H9 (cell line): ENCODE measurements at regions not wholly inside any gene's neighbourhood (a gene's known extent, or its start where the extent isn't known, plus 50 kb on each side); places are given as distances from the start of the nearest gene placed in this dataset.

Experiments used
- DNase-seq: peaks from one replicate; pipeline ENCODE4 v3.0.0-alpha.2; 2017
- H2AFZ ChIP-seq: one replicate; pipeline ENCODE4 v1.6.1; 2013; ENCODE audit warnings: mild to moderate bottlenecking, low read length, control low read depth, moderate library complexity
- H2AK5ac ChIP-seq: 2 replicates; pipeline ENCODE4 v1.6.1; 2013; ENCODE audit warnings: low read length, control low read depth, mixed read lengths; ENCODE audit not compliant: insufficient read length
- H2BK120ac ChIP-seq: one replicate; pipeline ENCODE4 v1.6.1; 2013; ENCODE audit warnings: low read depth, mild to moderate bottlenecking, low read length, control low read depth, inconsistent platforms; ENCODE audit not compliant: poor library complexity, severe bottlenecking
- H2BK12ac ChIP-seq: 2 replicates; pipeline ENCODE4 v1.6.1; 2013; ENCODE audit warnings: low read length, control low read depth, mixed read lengths, low read depth; ENCODE audit not compliant: insufficient read length
- H2BK15ac ChIP-seq: 2 replicates; pipeline ENCODE4 v1.6.1; 2013; ENCODE audit warnings: low read depth, low read length, control low read depth
- H2BK20ac ChIP-seq: one replicate; pipeline ENCODE4 v1.6.1; 2013; ENCODE audit warnings: low read depth, mild to moderate bottlenecking, low read length, control low read depth, inconsistent platforms; ENCODE audit not compliant: poor library complexity, severe bottlenecking
- H2BK5ac ChIP-seq: 2 replicates; pipeline ENCODE4 v1.6.1; 2013; ENCODE audit warnings: low read length, control low read depth, mixed read lengths; ENCODE audit not compliant: insufficient read length
- H3K14ac ChIP-seq: 2 replicates; pipeline ENCODE4 v1.6.1; 2013; ENCODE audit warnings: low read length, control low read depth; ENCODE audit not compliant: insufficient read depth
- H3K18ac ChIP-seq: 2 replicates; pipeline ENCODE4 v1.6.1; 2013; ENCODE audit warnings: low read depth, mild to moderate bottlenecking, mixed read lengths, low read length, control low read depth; ENCODE audit not compliant: insufficient read length
- H3K23ac ChIP-seq: 2 replicates; pipeline ENCODE4 v1.6.1; 2013; ENCODE audit warnings: low read length, control low read depth, mixed read lengths, low read depth; ENCODE audit not compliant: insufficient read length
- H3K23me2 ChIP-seq: 2 replicates; pipeline ENCODE4 v1.6.1; 2013; ENCODE audit warnings: low read depth, mild to moderate bottlenecking, mixed read lengths, low read length, control low read depth; ENCODE audit not compliant: insufficient read length, poor library complexity, severe bottlenecking
- H3K27ac ChIP-seq: 2 replicates; pipeline ENCODE4 v1.5.1; 2013; ENCODE audit warnings: low read length, control low read depth, mixed read lengths, low read depth; ENCODE audit not compliant: insufficient read length
- H3K27me3 ChIP-seq: 2 replicates; pipeline ENCODE4 v1.6.1; 2013; ENCODE audit warnings: low read length, control low read depth, inconsistent platforms; ENCODE audit not compliant: insufficient read depth
- H3K4ac ChIP-seq: 2 replicates; pipeline ENCODE4 v1.6.1; 2013; ENCODE audit warnings: low read depth, mild to moderate bottlenecking, control low read depth, inconsistent platforms, low read length, moderate library complexity
- H3K4me1 ChIP-seq: 2 replicates; pipeline ENCODE4 v1.6.1; 2013; ENCODE audit warnings: low read length, control low read depth, inconsistent platforms; ENCODE audit not compliant: insufficient read depth
- H3K4me2 ChIP-seq: 2 replicates; pipeline ENCODE4 v1.6.1; 2013; ENCODE audit warnings: low read length, control low read depth, mixed read lengths; ENCODE audit not compliant: insufficient read length, insufficient read depth
- H3K56ac ChIP-seq: 2 replicates; pipeline ENCODE4 v1.6.1; 2013; ENCODE audit warnings: low read depth, mild to moderate bottlenecking, mixed read lengths, low read length, control low read depth; ENCODE audit not compliant: insufficient read length
- H3K79me1 ChIP-seq: 2 replicates; pipeline ENCODE4 v1.6.1; 2013; ENCODE audit warnings: low read depth, mild to moderate bottlenecking, moderate library complexity, low read length, control low read depth, inconsistent platforms; ENCODE audit not compliant: insufficient read depth, poor library complexity, severe bottlenecking
- H3K79me2 ChIP-seq: 2 replicates; pipeline ENCODE4 v1.6.1; 2013; ENCODE audit warnings: low read length, control low read depth, inconsistent platforms; ENCODE audit not compliant: insufficient read depth
- H3K9ac ChIP-seq: 2 replicates; pipeline ENCODE4 v1.6.1; 2013; ENCODE audit warnings: low read length, control low read depth, mixed read lengths; ENCODE audit not compliant: insufficient read length; ENCODE audit errors: extremely low read depth
- H3K9me3 ChIP-seq: one replicate; pipeline ENCODE4 v1.6.1; 2013; ENCODE audit warnings: low read depth, low read length, inconsistent platforms; ENCODE audit not compliant: control insufficient read depth
- H3T11ph ChIP-seq: one replicate; pipeline ENCODE4 v1.6.1; 2013; ENCODE audit warnings: mild to moderate bottlenecking, low read length, control low read depth, inconsistent platforms
- H4K20me1 ChIP-seq: one replicate; pipeline ENCODE4 v1.6.1; 2013; ENCODE audit not compliant: control insufficient read depth, insufficient read length, insufficient read depth
- H4K5ac ChIP-seq: 2 replicates; pipeline ENCODE4 v1.6.1; 2013; ENCODE audit warnings: low read depth, mild to moderate bottlenecking, mixed read lengths, low read length, control low read depth; ENCODE audit not compliant: insufficient read length
- H4K8ac ChIP-seq: replicated peaks from 2 replicates; pipeline ENCODE4 v1.6.1; 2013; ENCODE audit warnings: low read length, control low read depth, mixed read lengths, low read depth; ENCODE audit not compliant: insufficient read length
- H4K91ac ChIP-seq: 2 replicates; pipeline ENCODE4 v1.6.1; 2013; ENCODE audit warnings: low read depth, mild to moderate bottlenecking, moderate library complexity, mixed read lengths, low read length, control low read depth; ENCODE audit not compliant: insufficient read length
- H3K27ac Mint-ChIP-seq, 3 experiments: 2 replicates in 2 of 3; 3 replicates in 1 of 3; pipeline ENCODE4 v1.8.0; 2020 to 2021; ENCODE audit warnings: mixed read lengths in 3 of 3, mild to moderate bottlenecking in 1 of 3, moderate library complexity in 1 of 3
- H3K27me3 Mint-ChIP-seq: 2 replicates; pipeline ENCODE4 v1.8.0; 2021; ENCODE audit warnings: low read depth, mild to moderate bottlenecking, moderate library complexity, mixed read lengths
- H3K36me3 Mint-ChIP-seq, 3 experiments: 2 replicates in 2 of 3; 3 replicates in 1 of 3; pipeline ENCODE4 v1.8.0; 2020 to 2021; ENCODE audit warnings: low read depth in 3 of 3, mixed read lengths in 3 of 3; ENCODE audit not compliant: insufficient read depth in 1 of 3
- H3K4me1 Mint-ChIP-seq, 2 experiments: 2 replicates each; pipeline ENCODE4 v1.8.0; 2020; ENCODE audit warnings: mixed read lengths in 2 of 2
- H3K4me3 Mint-ChIP-seq, 2 experiments: 2 replicates in 1 of 2; 3 replicates in 1 of 2; pipeline ENCODE4 v1.8.0; 2020 to 2021; ENCODE audit warnings: mild to moderate bottlenecking in 2 of 2, mixed read lengths in 2 of 2, moderate library complexity in 1 of 2
- H3K9me3 Mint-ChIP-seq, 2 experiments: 2 replicates in 1 of 2; 3 replicates in 1 of 2; pipeline ENCODE4 v1.8.0; 2020; ENCODE audit warnings: mild to moderate bottlenecking in 2 of 2, mixed read lengths in 2 of 2, moderate library complexity in 1 of 2
- CTCF ChIP-seq: fragments of 200-600 bp; sonication (generic); conservative IDR thresholded peaks from 3 replicates; pipeline ENCODE4 v1.8.0; 2021; ENCODE audit warnings: antibody characterized with exemption, mild to moderate bottlenecking
- WGBS: extraction: QIAGEN DNeasy Blood & Tissue Kit; methylation state at CpG from one replicate; pipeline ENCODE4 v1.1.7; 2013; ENCODE audit warnings: missing lambda C conversion rate, low lambda C conversion rate, mixed read lengths; ENCODE audit not compliant: insufficient read length; ENCODE audit errors: extremely low coverage; 5-methylcytosine and 5-hydroxymethylcytosine counted together

- peaks cover 91 to 96% of the 10 kb centered on the region in 2 experiments for H3K9me3 Mint-ChIP-seq
- no peaks in the 10 kb centered on the region for H3K4me1 ChIP-seq
These were observed 627.0 kb downstream of the ACTR3B start for GRCh38 chr7:153386556-153386955.

More at GRCh38 chr7:153386556-153386955, 627.0 kb downstream of the ACTR3B start:
- no peak overlapping the region for H3K18ac ChIP-seq
- TF ChIP-seq CTCF: no peak
- Mint-ChIP-seq H3K4me1 (no peaks in the 10 kb centered on the region), H3K4me3 (no peak overlapping the region), H3K36me3 (peaks cover 3 to 54% (median 14%) of the 10 kb centered on the region in 3 experiments), H3K27me3 (peaks cover 1% of the 10 kb centered on the region), H3K27ac (no peak overlapping the region)
- H3K9me3 ChIP-seq: peaks cover 28% of the 10 kb centered on the region
- H3K79me2 ChIP-seq: no peaks in the 10 kb centered on the region
- DNase-seq: no peak
- H4K91ac ChIP-seq: no peak overlapping the region
- no peak overlapping the region for H2BK15ac ChIP-seq
- no CpG with 5 or more reads among the region's 10 CpGs for WGBS
- H3K4ac ChIP-seq: no peak overlapping the region
- H4K20me1 ChIP-seq: no peaks in the 10 kb centered on the region
- H3K23ac ChIP-seq: no peak overlapping the region
- H4K5ac ChIP-seq: no peak overlapping the region
- H2AK5ac ChIP-seq: no peak overlapping the region
- no peak overlapping the region for H3K4me2 ChIP-seq
- no peak overlapping the region for H3K27ac ChIP-seq
- H2BK120ac ChIP-seq: no peak overlapping the region
- no peak overlapping the region for H2BK12ac ChIP-seq
- H3K9ac ChIP-seq: no peak overlapping the region
- no peak overlapping the region for H2AFZ ChIP-seq
- no peaks in the 10 kb centered on the region for H3K23me2 ChIP-seq
- no peak overlapping the region for H3K14ac ChIP-seq
- H2BK5ac ChIP-seq: no peak overlapping the region
- H3T11ph ChIP-seq: no peak overlapping the region
- no peaks in the 10 kb centered on the region for H3K79me1 ChIP-seq
- no peak overlapping the region for H4K8ac ChIP-seq
- no peak overlapping the region for H2BK20ac ChIP-seq
- H3K56ac ChIP-seq: no peak overlapping the region
- H3K27me3 ChIP-seq: no peaks in the 10 kb centered on the region
